DMS114 treated with DMSO at 0.1 percent for 48 hours (cell line): ENCODE measurements at regions not wholly inside any gene's neighbourhood (a gene's known extent, or its start where the extent isn't known, plus 50 kb on each side); places are given as distances from the start of the nearest gene placed in this dataset.

Experiments used
- DNase-seq: peaks from one replicate; lab custom pipeline; 2025; ENCODE audit not compliant: unreplicated experiment; lab: John Stamatoyannopoulos, UW

GRCh38 chr5:10077791-10078545, 171.7 kb downstream of the ATPSCKMT start:
- DNase-seq = no peak

GRCh38 chr5:10073441-10074104, 176.1 kb downstream of the ATPSCKMT start:
- DNase-seq = no peak

DNA sequence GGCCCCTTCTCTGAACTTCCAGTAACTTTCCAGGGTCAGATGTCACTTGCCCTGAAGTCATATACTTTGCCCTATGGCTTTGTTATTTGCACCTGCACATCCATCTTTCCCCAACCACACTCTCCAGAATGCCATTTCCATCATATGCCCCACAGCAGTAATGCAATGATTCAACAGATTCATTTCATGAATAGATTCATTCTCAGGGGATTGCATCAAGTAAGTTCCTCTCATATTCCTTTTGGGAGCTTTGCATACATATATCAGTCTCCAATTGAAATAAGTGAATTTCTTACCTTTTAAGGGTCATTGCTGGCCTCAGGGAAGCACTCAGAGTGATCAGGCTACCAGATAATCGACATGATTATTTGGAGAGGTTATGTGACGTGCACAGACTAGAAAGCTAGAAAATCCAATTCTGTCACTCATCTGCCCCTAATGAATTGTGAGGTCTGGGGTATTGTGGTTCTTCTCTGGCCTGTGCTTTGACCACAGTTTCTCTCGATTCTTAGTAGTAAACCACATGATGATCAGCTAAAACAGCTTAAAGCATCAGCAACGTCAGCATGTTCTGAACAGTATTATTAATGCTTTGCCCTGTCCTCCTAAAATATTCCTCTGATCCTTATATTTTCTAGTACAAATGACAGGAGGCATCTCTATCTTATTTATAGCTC, 179.9 kb downstream of the ATPSCKMT start:
- DNase-seq = no peak

DNA sequence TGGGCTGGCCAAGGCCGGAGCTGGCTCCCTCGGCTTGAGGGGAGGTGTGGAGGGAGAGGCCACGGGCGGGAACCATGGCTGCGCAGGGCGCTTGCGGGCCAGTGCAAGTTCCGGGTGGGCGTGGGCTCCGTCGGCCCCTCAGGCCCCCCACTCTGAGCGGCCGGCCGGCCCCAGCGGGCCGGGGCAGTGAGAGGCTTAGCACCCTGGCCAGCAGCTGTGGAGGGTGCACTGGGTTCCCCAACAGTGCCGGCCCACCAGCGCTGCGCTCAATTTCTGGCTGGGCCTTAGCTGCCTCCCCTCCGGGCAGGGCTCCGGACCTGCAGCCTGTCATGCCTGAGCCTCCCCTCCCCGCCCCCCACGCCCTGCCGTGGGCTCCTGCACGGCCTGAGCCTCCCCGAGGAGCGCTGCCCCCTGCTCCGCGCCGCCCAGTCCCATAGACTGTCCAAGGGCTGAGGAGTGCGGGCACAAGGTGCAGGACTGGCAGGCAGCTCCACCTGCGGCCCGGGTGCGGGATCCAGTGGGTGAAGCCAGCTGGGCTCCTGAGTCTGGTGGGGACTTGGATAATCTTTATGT, 184.2 kb downstream of the ATPSCKMT start:
- DNase-seq = no peak

DNA sequence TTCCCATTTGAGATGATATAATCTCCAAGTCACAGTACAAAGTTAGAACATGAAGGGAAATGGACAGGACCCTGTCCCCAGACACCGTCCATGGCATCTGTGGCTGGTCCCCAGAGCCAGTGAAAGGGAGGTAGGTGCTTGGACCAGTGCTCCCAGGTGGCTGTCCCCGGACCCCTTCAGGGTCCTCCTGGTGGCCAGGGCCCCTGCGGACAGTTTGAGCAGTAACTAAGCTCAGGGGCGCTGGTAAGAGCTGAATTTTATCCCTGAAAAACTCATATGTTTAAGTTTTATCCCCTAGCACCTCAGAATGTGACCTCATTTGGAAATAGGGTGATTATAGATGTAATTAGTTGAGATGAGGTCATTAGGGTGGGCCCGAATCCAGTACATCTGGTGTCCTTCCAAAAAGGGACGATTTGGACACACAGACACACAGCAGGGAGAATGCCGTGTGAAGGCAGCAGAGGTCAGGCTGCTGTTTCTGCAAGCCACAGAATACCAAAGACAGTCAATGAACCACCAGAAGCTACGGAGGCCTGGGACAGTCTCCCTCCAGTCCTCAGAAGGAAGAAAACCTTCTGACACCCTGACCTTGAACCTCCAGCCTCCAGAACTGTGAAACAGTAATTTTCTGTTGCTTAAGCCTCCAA, 185.0 kb downstream of the ATPSCKMT start:
- no peak for DNase-seq

GRCh38 chr5:10063997-10064396, 185.7 kb downstream of the ATPSCKMT start:
- DNase-seq = no peak

DNA sequence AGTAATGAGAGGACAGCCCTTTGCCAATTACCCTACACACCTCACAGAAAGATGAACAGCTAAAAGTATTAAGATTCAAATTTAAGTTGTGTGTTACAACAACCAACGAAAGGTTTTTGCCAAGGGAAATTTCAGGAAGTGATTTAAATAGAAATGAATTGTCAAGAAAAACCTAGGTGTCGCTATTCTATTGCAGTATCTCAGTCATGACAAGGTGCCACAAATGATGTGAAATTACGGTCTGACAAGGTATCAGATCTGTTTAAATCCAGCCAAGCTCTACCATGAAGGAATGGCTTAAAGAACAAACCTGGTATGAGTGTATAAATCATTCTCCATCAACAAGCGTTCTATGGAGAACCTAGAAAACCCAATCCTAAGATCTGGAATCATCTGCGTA, 189.7 kb downstream of the ATPSCKMT start:
- DNase-seq = no peak

GRCh38 chr5:10059556-10059955, 190.1 kb downstream of the ATPSCKMT start:
- DNase-seq = no peak

- DNase-seq = no peak
Measured at GRCh38 chr5:10057356-10057755, 192.3 kb downstream of the ATPSCKMT start.

- no peak for DNase-seq
Measured at GRCh38 chr5:10056228-10056760, 193.4 kb downstream of the ATPSCKMT start.

DNA sequence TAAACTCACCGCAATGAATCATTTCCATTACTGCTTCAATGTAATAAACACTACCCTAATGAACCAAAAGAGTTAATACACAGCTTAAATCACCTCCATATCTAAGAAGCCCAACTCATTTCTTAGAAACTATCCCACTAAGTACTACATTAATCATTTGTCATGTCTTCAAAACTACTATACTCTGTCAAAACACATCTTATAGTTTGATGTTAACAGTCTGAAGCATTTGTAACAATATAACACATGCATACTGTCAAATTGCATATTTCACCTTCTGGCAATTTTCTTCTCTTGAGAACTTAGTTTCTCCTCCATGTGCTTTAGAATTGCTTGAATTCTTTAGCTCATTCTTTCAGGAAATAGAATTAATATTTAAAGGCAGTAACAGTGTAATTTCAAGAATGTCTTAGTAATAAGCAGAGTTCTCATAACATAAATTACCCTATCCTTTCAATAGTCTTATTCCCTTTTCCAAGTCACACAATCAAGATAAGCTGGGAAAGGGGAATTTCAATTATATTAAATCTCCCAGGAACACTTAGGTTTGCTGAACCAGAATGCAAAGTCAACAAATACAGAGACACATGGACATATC, 199.7 kb downstream of the ATPSCKMT start:
- no peak for DNase-seq

GRCh38 chr5:10046676-10047075, 203.0 kb downstream of the ATPSCKMT start:
- no peak for DNase-seq

DNA sequence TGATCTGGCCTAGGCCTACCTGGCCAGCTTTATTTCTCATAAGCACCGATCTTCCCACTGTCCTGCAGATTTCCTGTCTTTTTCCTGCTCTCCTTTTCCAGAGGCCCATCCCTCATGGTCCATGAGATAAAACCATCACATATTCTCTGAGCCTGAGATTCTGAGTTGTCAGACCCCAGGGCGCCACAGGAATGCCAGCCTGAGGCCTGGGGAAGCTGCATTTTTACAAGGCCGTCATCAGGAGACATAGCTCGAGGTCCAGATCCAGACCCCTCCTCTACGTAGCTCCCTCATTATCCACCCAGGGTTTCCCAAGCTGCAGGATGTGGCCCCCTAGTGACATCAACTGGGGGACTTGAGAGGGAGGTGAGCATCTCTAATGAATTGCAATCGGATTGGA, 204.3 kb downstream of the ATPSCKMT start:
- DNase-seq = no peak

GRCh38 chr5:10036136-10036815, 213.4 kb downstream of the ATPSCKMT start:
- no peak for DNase-seq

DNA sequence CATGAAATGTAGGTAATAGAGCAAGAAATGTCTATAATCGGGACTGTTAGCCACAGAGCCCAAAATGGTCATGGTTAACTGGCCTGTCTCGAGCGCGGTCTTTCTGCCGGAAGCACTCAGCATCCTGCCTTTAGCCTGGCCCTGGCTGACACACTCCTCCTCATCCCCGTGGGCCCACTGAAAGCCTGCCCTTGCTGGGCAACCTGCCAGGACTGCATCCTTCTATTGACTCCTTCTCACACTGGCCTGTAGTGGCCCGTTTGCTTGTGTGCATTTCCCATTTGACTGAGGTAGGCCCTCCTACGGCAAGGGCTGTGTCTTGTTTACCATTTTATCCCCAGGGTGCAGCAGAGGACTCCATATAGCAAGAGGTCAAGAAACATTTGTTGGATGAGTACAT, 215.7 kb downstream of the ATPSCKMT start:
- no peak for DNase-seq

DNA sequence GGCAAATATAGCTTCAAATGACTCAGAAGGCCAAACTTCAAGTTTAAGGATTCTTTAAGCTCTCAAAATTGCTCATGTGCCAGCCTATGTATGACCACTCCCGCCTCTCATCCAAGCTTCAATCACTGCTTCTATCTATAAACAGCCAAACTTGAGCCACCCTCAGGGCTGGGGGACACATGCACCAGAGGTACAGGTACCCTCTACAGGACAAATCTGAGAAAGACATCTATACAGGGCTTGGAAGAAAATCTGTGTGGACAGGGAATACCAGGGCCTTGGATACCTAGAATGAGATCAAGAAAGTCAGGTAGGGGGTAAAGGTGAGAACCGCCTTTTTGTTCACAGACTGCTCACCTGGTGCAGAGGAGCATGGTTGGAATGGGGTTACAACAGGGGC, 217.9 kb downstream of the ATPSCKMT start:
- DNase-seq = no peak

DNA sequence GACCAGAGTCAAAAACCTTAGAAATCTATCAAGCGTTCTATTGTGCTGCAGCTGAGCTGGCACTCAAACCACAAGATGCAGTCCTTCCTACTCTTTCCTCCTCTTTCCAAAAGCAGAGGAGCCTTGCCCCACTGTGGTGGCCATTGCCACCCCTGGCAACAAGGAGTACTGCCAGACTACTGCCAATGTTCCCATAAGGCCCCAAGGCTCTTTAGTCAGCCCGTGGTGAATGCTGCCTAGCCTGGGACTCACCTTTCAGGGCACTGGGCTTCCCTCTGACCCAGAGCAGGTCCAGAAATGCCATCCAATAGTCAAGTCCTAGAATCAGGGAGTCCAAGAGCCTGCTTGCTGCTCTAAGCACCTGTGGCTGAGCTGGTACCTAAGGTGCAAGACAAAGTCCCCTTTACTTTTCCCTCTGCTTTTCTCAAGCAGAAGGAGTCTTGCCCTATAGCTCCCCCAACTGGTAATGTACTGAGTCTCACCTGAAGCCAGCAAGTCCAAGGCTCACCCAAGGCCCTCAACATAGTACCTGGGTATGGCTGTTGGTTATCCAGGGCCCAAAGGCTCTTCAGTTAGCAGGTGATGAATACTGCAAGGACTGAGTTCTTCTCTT, 219.4 kb downstream of the ATPSCKMT start:
- no peak for DNase-seq

DNA sequence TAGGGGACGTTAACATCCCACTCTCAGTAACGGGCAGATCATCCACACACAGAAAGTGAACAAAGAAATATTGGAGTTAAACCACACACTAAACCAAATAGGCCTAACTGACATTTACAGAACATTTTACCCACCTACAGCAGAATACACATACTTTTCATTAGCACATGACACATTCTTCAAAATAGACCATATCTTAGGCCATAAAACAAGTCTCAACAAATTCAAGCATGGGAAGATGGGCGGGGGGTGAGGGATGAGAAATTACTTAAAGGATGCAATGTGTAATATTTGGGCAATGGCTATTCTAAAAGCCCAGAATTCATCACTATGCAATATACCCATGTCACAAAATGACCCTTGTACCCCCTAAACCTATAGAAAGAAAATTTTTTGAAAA, 226.2 kb downstream of the ATPSCKMT start:
- DNase-seq = no peak

DNA sequence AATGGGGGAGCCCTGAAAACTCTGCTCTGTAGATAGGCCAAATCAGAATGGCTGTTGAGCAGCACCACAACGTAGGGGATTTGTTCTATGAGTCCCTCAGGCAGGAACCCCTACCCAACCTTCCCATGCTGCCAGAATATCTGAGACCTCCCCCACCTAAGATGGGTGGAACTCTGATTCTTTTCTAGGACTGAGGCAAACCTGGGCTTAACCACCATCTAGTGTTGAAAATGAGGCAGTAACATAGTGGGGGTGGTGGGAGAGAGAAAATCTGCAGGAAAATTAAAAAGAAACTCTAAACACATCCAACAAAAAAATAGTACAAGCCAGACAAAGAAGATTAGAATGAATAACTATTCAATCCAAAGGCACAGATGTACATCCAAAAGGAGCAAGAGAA, 228.4 kb downstream of the ATPSCKMT start:
- DNase-seq = no peak

GRCh38 chr5:10019236-10019635, 230.5 kb downstream of the ATPSCKMT start:
- DNase-seq = no peak
